ENCODE measurements at regions not wholly inside any gene's neighbourhood (a gene's known extent, or its start where the extent isn't known, plus 50 kb on each side); places are given as distances from the start of the nearest gene placed in this dataset.

- no peak for TF ChIP-seq MAFK (IDR thresholded peaks at IDR 0.05; ENCODE audit: low read depth, low read length)
- no peak for TF ChIP-seq MAX (IDR thresholded peaks at IDR 0.05)
- no peak for TF ChIP-seq CTCF (IDR thresholded peaks at IDR 0.05; ENCODE audit: control extremely low read depth in 1 of 3, insufficient read depth in 1 of 3, low read depth in 1 of 3, low read length in 3 of 3)
- no peak for TF ChIP-seq ZNF274 (IDR thresholded peaks at IDR 0.05; ENCODE audit: borderline replicate concordance, extremely low read depth, low read length)
- no peak for TF ChIP-seq YY1 (IDR thresholded peaks at IDR 0.05; ENCODE audit: low read depth, low read length)
- TF ChIP-seq EP300 (IDR thresholded peaks at IDR 0.05; ENCODE audit: borderline replicate concordance in 1 of 2, low read depth in 2 of 2, low read length in 2 of 2) = no peak
- TF ChIP-seq POU5F1 (IDR thresholded peaks at IDR 0.05; ENCODE audit: low read depth, low read length) = no peak
- no peak for TF ChIP-seq SRF (IDR thresholded peaks at IDR 0.05; ENCODE audit: low read depth, low read length)
- TF ChIP-seq SIX5 (IDR thresholded peaks at IDR 0.05; ENCODE audit: low read depth, low read length) = no peak
- no peak for TF ChIP-seq ASH2L (IDR thresholded peaks at IDR 0.05; ENCODE audit: low read length)
- no peak for TF ChIP-seq RXRA (IDR thresholded peaks at IDR 0.05; ENCODE audit: insufficient read depth, low read depth, low read length)
Measured at GRCh38 chr5:52707616-52708015, 80.1 kb upstream of the ITGA1 start.

Data from H1 (cell line).